Vagina (tissue), 2 donors: ENCODE measurements at regions not wholly inside any gene's neighbourhood (a gene's known extent, or its start where the extent isn't known, plus 50 kb on each side); places are given as distances from the start of the nearest gene placed in this dataset.

Experiments
- POLR2A ChIP-seq, 2 donors: fragments of 450-650 bp; IDR thresholded peaks; one replicate each; pipeline ENCODE4 v1.6.1; 2017; ENCODE audit warnings: antibody characterized with exemption in 2 of 2, mild to moderate bottlenecking in 2 of 2, moderate library complexity in 2 of 2
- POLR2AphosphoS5 ChIP-seq, 2 donors: sonication (generic); formaldehyde crosslinking; IDR thresholded peaks; one replicate each; pipeline ENCODE4 v1.9.0; 2017; ENCODE audit warnings: antibody characterized with exemption in 2 of 2, mild to moderate bottlenecking in 2 of 2, low read depth in 1 of 2; ENCODE audit not compliant: insufficient read depth in 1 of 2
- TF ChIP-seq, protein P1 (sequence below), 3 experiments: fragments of 450-650 bp in 2 of 3; fragments of 200-600 bp in 1 of 3; sonication (generic) in 1 of 3; IDR thresholded peaks; one replicate each; pipeline ENCODE4 v1.5.1; 2017 to 2019; ENCODE audit warnings: antibody characterized with exemption in 3 of 3, mild to moderate bottlenecking in 2 of 3, moderate library complexity in 2 of 3

- TF ChIP-seq, protein P1, sequence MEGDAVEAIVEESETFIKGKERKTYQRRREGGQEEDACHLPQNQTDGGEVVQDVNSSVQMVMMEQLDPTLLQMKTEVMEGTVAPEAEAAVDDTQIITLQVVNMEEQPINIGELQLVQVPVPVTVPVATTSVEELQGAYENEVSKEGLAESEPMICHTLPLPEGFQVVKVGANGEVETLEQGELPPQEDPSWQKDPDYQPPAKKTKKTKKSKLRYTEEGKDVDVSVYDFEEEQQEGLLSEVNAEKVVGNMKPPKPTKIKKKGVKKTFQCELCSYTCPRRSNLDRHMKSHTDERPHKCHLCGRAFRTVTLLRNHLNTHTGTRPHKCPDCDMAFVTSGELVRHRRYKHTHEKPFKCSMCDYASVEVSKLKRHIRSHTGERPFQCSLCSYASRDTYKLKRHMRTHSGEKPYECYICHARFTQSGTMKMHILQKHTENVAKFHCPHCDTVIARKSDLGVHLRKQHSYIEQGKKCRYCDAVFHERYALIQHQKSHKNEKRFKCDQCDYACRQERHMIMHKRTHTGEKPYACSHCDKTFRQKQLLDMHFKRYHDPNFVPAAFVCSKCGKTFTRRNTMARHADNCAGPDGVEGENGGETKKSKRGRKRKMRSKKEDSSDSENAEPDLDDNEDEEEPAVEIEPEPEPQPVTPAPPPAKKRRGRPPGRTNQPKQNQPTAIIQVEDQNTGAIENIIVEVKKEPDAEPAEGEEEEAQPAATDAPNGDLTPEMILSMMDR (IDR thresholded peaks at IDR 0.05): no peak
- TF ChIP-seq POLR2AphosphoS5 (IDR thresholded peaks at IDR 0.05; ENCODE audit: insufficient read depth in 1 of 2, low read depth in 1 of 2): no peak
- no peak for TF ChIP-seq POLR2A (IDR thresholded peaks at IDR 0.05)
Measured at GRCh38 chr11:92735039-92735438, 234.4 kb upstream of the MTNR1B start.
